Right ventricle myocardium superior (tissue), 1 donor: ENCODE measurements at regions not wholly inside any gene's neighbourhood (a gene's known extent, or its start where the extent isn't known, plus 50 kb on each side); places are given as distances from the start of the nearest gene placed in this dataset.

Source experiments
- ATAC-seq: fragments of 200-7000 bp; cut with Tn5 transposase; one replicate; pipeline ENCODE4 v1.9.1; 2020; ENCODE audit warnings: mild to moderate bottlenecking; ENCODE audit not compliant: poor library complexity
- DNase-seq: peaks from one replicate; pipeline ENCODE4 v3.0.0-alpha.2; 2020
- intact Hi-C: fragments of 100-400 bp; cut with DNase I; formaldehyde crosslinking; loops from one replicate; pipeline ENCODE4 v1.11.2; 2022
- donor health status: DM: no; HTN: yes; CAD: no; lungs with severe emphysema.

- DNase-seq (no peak), ATAC-seq (no peak)
- intact Hi-C loops = loop anchor here (5.0 kb wide), 1 partner anchor 48 kb away; no protein-coding TSS in a partner anchor
Observed at GRCh38 chr10:31754803-31755624, 173.6 kb downstream of the ARHGAP12 start.

GRCh38 chr10:31753681-31754080 is 174.9 kb downstream of the ARHGAP12 start:
- no peak for ATAC-seq

DNA sequence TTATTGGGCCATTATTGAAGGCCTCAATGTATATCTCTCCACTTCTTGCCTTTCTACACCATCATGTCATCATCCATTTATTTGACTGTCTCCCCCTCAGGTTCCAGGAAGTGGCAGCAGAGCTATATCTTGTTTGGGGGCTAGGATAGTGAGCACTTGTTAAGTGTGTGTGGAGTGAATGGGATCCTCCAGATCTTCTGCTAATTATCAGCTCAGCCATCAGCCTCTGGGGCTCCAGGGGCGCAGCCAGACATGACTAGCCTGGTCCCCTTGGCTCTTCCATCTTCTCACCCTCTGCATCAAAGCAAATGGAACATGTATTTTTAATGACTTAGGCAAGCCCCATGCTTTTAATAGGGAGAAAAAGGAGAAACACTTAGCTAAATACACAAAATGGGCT is 176.5 kb downstream of the ARHGAP12 start:
- no peak for DNase-seq
- no peak for ATAC-seq
- intact Hi-C loops = no loop called here

More at GRCh38 chr10:31753681-31754080, 174.9 kb downstream of the ARHGAP12 start:
- intact Hi-C loops = no loop called here
- DNase-seq = no peak

GRCh38 chr10:31751738-31752080 is 176.9 kb downstream of the ARHGAP12 start:
- intact Hi-C loops = no loop called here
- ATAC-seq (no peak), DNase-seq (no peak)

GRCh38 chr10:31751051-31751737 is 177.4 kb downstream of the ARHGAP12 start:
- no peak for DNase-seq
- intact Hi-C loops = no loop called here

GRCh38 chr10:31749981-31750840 is 178.4 kb downstream of the ARHGAP12 start:
- DNase-seq = peak; percentile 66
- intact Hi-C loops = no loop called here
- ATAC-seq = peak; percentile 22

More at GRCh38 chr10:31751051-31751737, 177.4 kb downstream of the ARHGAP12 start:
- peak; percentile 55 for ATAC-seq

- no peak for ATAC-seq
- DNase-seq = no peak
- intact Hi-C loops = no loop called here
Observed at GRCh38 chr10:31749301-31749700, 179.3 kb downstream of the ARHGAP12 start.

- intact Hi-C loops = no loop called here
- DNase-seq (no peak), ATAC-seq (no peak)
Observed at GRCh38 chr10:31745612-31746376, 182.8 kb downstream of the ARHGAP12 start.

DNA sequence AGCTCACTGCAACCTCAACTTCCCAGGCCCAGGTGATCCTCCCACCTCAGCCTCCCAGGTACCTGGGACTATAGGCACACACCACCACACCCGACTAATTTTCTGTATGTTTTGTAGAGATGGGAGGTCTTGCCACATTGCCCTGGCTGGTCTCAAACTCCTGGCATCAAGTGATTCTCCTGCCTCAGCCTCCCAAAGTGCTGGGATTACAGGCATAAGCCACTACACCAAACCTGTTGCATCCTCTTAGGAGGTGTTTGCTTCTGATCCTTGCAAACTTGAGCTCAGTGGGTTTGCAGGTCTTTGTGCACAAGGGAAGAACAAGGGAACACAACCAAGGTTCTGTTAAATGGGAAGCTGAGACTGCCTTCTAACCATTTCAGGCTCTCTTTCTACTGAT is 184.6 kb downstream of the ARHGAP12 start:
- DNase-seq (no peak), ATAC-seq (no peak)
- intact Hi-C loops = no loop called here

DNA sequence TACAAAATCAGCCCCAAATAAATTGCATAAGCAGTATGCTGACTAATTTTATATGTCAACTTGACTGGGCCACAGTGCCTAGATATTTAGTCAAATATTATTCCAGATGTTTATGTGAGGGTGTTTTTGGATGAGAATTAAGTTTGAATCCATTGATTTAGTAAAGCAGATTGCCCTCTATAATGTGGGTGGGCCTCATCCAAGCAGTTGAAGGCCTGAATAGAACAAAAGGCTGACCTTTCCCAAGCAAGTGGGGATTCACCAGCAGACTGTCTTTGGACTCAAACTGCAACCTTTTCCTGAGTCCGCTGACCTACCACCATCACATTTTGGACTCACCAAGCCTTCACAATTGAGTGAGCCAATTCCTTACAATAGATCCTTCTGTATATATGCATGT is 186.4 kb downstream of the ARHGAP12 start:
- ATAC-seq (no peak), DNase-seq (no peak)
- intact Hi-C loops = no loop called here

GRCh38 chr10:31741473-31741872 is 187.2 kb downstream of the ARHGAP12 start:
- no peak for ATAC-seq
- intact Hi-C loops = no loop called here

GRCh38 chr10:31739711-31740110 is 188.9 kb downstream of the ARHGAP12 start:
- intact Hi-C loops = no loop called here
- DNase-seq (no peak), ATAC-seq (peak; percentile 53)

More at GRCh38 chr10:31741473-31741872, 187.2 kb downstream of the ARHGAP12 start:
- DNase-seq = no peak

DNA sequence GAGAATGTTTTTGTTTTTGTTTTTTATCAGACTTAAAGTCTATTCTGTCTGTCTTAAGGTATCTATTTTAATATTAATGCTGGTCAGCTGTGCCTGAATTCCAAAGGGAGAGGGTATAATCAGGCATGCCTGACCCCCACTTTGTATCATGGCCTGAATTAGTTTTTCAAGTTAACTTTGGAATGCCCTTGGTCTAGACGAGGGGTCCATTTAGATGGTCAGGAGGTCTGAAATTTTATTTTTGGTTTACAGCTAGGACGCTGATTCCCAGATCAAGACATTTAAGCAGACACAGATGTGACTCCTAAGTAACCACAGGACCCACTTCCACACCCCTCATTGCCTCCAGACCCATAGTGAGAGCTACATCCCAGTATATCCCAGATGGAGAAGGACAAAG is 189.5 kb downstream of the ARHGAP12 start:
- intact Hi-C loops = no loop called here
- no peak for DNase-seq
- no peak for ATAC-seq

GRCh38 chr10:31731711-31732110 is 196.9 kb downstream of the ARHGAP12 start:
- DNase-seq (no peak), ATAC-seq (no peak)
- intact Hi-C loops = no loop called here

DNA sequence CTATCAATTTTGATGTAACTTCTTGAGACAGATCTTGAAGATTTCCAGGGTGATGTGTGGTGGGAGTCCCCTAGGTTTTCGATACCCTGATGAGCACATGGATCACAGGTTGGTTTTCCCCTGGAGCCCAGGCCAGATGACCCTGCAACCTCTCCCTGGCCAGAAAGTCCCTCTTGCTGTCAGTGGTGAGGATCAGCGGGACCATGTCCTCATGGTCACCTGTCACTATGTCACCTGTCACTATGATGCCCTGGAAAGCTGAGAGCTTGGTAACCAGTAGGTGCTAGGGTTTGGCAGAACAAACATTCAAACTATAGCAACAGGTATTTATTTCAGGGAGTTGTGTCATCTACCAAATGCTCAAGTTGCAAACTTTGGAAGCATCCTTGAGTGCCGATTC is 197.9 kb downstream of the ARHGAP12 start:
- intact Hi-C loops = no loop called here
- ATAC-seq (no peak), DNase-seq (no peak)

GRCh38 chr10:31728698-31729224 is 199.9 kb downstream of the ARHGAP12 start:
- intact Hi-C loops = no loop called here
- ATAC-seq (no peak), DNase-seq (no peak)

GRCh38 chr10:31725436-31725835 is 203.2 kb downstream of the ARHGAP12 start:
- no peak for ATAC-seq
- intact Hi-C loops = no loop called here
- no peak for DNase-seq

- ATAC-seq (no peak), DNase-seq (no peak)
- intact Hi-C loops = no loop called here
Observed at GRCh38 chr10:31724296-31724695, 204.3 kb downstream of the ARHGAP12 start.
